GM18520 (cell line): ENCODE measurements at regions not wholly inside any gene's neighbourhood (a gene's known extent, or its start where the extent isn't known, plus 50 kb on each side); places are given as distances from the start of the nearest gene placed in this dataset.

Source experiments
- ATAC-seq: cut with Tn5 transposase; IDR thresholded peaks from one replicate; pipeline ENCODE4 v1.9.1; 2021; ENCODE audit not compliant: unreplicated experiment

- ATAC-seq: no peak
Observed at GRCh38 chr13:65907666-65908525, 1322.2 kb downstream of the PCDH9 start.

DNA sequence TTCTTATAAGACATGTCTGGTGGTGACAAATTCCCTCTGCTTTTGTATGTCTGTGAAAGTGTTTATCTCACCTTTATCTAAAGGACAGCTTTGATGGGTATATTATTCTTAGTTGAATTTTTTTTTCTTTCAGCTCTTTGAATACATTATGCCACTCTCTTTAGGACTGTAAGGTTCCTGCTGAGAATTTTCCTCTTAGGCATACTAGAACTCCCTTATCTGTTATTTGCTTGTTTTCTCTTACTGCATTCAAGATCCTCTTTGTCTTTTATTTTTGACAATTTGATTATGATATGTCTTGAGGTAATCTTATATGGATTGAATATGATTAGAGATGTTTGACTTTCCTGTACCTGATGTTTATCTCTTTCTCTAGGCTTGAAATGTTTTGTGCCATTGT lies 1328.4 kb downstream of the PCDH9 start:
- no peak for ATAC-seq

- ATAC-seq: no peak
Observed at GRCh38 chr13:65894049-65894448, 1336.1 kb downstream of the PCDH9 start.

GRCh38 chr13:65892859-65893258 lies 1337.3 kb downstream of the PCDH9 start:
- ATAC-seq: no peak

- no peak for ATAC-seq
Observed at GRCh38 chr13:65889368-65889767, 1340.8 kb downstream of the PCDH9 start.

GRCh38 chr13:65882810-65883209 lies 1347.3 kb downstream of the PCDH9 start:
- ATAC-seq: no peak

DNA sequence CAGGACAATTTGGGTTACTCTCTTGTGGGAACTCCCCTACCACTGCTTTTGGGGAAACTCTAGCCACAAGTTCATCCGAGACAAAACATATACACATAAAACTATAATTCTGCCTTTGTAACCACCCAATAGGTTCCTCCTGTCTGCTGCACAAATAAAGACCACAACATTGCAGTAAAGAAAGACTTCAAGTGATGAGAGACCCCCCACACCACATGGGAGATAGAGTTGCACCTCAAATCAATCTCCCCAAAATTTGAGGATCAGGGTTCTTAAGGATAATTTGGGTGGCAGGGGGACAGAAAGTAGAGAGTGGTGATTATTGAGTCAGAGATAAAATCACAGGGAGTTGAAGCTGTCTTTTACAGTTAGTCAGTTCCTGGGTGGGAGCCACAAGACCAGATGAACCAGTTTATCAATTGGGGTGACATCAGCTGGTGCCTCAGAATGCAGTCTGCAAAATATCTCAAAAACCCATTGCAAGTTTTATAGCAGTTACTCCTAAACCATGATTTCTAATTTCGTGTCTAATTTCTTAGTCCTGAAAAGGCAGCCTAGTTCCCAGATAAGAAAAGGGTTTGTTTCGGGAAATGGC lies 1348.5 kb downstream of the PCDH9 start:
- ATAC-seq: no peak

DNA sequence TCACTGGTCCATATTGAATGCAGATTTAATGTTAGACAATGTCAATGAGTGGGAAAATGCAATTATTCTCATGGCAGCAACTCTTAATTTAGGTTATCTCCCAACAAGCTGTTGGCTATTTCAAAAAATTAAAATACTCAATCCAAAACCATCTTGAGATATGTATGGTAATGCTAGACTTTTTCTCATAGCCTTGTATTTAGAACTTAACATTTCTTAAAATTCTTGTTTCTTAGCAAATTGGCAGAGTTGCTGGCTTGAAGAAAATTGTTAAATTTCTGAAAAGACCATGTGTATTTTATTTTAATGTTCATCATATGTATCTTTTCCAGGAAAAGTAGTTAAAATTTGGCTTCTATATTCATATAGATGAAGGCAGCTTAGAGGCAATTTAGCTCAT lies 1355.1 kb downstream of the PCDH9 start:
- ATAC-seq: no peak

DNA sequence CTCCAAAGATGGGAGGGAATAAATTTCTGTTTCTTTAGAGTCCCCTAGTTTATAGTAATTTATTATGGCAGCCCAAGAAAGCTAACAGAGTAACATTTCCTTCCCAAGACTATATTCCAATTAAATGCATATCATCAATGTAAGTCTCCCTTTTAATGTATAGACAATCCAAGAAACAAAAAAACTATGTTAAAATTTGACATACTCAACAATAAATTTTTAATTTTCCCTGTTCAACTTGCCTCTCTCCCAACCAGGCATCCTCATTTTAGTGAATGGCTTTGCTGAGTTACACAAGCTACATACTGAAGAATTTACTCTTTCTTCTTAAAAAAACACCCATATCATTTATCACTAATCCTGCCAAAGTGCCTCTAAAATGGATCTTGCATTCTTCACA lies 1357.7 kb downstream of the PCDH9 start:
- ATAC-seq: no peak

GRCh38 chr13:65868884-65869283 lies 1361.3 kb downstream of the PCDH9 start:
- no peak for ATAC-seq

GRCh38 chr13:65868099-65868498 lies 1362.0 kb downstream of the PCDH9 start:
- no peak for ATAC-seq

DNA sequence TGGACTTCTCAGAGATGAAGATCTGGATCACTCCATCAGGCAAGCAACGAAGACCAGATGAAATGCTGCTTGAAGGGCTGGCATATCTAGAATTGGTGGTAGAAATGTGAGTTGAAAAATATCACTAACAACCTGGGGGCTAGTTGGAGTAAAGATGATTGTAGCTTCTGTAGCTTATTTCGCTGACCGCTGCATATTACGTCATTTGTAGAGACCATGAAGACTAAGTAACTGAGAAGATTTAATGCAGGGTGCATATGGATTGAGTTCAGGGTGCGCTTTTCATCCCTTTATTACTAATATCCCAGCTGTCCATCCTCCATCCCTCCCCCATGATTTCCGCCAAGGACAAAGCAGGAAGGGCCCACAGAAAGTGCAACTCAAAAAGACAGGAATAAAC lies 1364.0 kb downstream of the PCDH9 start:
- ATAC-seq: no peak

DNA sequence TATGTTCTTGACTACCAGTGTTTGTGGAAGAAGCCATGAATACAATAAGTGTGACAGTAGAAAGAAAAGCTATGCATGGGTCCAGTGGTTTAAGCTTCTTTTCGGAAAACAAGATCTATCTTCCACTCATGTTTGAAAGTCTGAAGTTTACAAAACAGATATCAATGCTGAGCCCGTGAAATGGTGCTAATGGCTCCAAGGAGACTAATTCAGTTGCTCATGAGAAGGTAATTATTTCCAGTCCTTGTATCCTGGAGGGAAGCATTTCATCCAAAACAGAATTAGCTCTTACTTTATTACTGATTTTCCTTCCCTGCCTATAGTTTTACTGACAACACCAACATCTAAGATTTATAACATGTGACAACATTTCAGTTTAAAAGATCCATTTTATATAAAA lies 1364.9 kb downstream of the PCDH9 start:
- ATAC-seq: no peak

GRCh38 chr13:65864039-65864438 lies 1366.1 kb downstream of the PCDH9 start:
- ATAC-seq: no peak

GRCh38 chr13:65860306-65860705 lies 1369.8 kb downstream of the PCDH9 start:
- ATAC-seq: no peak

DNA sequence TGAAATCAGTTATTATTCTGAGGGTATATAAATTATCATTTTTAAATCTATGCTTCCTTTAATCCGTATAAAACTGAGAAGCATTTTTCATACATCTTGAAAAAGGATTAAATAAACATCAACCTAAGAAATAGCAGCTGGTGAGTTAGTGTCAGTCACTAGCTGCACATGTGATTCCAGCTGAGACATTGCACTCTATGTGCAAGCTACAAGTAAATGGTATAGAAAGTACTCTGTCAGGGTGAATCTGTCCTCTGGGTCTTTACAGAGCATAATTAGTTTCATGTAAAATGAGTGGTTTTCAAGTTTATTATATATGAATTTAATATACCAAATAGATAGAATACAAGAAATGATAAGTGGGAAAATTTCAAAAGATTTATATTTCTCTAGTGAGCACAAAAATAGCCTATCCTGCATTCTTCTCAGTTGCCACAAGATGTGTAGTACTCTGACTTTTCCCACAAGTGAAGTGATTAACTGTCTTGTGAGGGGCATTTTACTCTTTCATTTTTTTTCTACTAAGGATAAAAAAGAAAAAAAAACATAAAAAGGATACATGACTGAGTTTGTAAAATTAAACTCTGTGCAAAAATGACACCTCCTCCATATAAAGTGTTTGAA lies 1372.1 kb downstream of the PCDH9 start:
- ATAC-seq: no peak

DNA sequence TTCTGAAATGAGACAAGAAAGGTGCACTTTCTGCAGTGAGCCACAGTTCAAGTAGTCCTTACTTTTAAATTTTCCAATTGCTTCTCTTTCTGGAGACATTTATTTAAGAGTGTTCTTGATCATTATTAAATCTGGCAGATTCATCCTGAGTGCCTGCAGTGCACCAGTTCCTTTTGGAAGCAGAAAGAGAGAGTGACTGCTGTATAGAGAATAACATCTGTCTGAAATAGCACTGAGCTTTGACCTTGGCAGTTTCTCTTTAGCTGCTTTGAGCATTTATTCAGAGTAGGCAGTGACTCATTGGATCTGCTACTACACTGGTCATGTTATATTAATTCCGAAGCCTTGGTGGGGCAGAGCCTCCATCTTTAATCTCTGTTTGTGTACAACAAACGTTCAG lies 1373.7 kb downstream of the PCDH9 start:
- no peak for ATAC-seq

- no peak for ATAC-seq
Observed at GRCh38 chr13:65855242-65855805, 1374.8 kb downstream of the PCDH9 start.

GRCh38 chr13:65854431-65854830 lies 1375.7 kb downstream of the PCDH9 start:
- ATAC-seq: no peak

DNA sequence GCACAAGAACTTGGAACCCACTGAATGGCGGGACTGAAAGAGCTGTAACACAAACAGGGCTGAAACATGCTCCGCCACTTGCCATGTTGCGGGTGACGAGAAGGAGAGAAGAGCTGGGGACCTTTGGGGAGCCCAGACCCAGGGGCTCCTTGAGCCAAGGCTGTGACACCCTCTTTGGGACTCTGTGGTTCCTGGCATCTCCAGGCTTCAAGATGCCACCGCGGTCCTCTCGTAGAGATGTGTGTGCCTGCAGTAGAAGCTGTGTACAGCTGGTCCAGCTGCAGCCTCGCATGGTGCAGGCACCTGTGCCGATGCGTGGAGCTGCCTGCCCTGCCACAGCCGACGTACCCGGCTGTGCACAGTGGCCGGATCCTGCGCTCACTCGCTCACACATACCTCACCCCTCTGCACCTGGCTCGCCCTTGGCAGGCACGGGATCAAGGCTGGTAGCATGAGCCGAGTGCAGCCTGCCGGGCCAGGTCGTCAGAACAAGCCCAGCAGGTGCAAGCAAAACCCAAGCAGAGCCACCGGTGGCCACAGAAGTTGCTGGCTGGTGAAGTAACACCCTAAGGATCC lies 1385.8 kb downstream of the PCDH9 start:
- no peak for ATAC-seq

DNA sequence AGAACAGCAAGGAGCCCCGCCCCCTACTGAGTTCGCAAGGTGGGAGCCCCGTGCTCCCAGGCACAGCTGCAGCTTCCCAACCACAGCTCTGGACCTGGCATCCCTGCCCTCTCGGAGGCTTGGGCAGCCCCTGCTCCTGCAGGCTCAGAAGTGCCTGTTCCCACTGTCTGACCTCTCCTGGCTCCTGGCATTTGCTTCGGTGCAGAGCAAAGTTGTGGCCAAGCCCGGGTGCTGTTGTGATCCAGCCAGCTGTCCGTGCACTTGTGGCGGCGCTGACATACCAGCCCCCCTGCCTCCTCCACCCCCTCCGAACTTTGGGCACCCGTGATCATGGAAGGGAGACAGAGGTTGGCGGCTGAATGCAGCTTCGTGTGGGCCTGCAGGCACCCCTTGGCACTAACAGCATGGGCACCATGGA lies 1386.8 kb downstream of the PCDH9 start:
- ATAC-seq: no peak

GRCh38 chr13:65841156-65841555 lies 1389.0 kb downstream of the PCDH9 start:
- no peak for ATAC-seq
